Mucosa of stomach (tissue), 1 donor: ENCODE measurements at regions not wholly inside any gene's neighbourhood (a gene's known extent, or its start where the extent isn't known, plus 50 kb on each side); places are given as distances from the start of the nearest gene placed in this dataset.
"Not testable (repeated sequence)": the region's sequence is repeated elsewhere in the genome, so short reads cannot be mapped to it uniquely, and the experiment has no call there.

Experiments used
- H3K27me3 ChIP-seq: one replicate; pipeline ENCODE4 v1.7.0; 2013; ENCODE audit warnings: mild to moderate bottlenecking, low read length; ENCODE audit not compliant: control insufficient read depth, insufficient read depth
- H3K36me3 ChIP-seq: one replicate; pipeline ENCODE4 v1.7.0; 2013; ENCODE audit warnings: low read length; ENCODE audit not compliant: control insufficient read depth, insufficient read depth
- H3K4me1 ChIP-seq: one replicate; pipeline ENCODE4 v1.7.0; 2013; ENCODE audit warnings: mild to moderate bottlenecking, low read length; ENCODE audit not compliant: control insufficient read depth, insufficient read depth
- H3K4me3 ChIP-seq: one replicate; pipeline ENCODE4 v1.7.0; 2013; ENCODE audit warnings: low read length
- H3K9ac ChIP-seq: one replicate; pipeline ENCODE4 v1.7.0; 2013; ENCODE audit warnings: mild to moderate bottlenecking, low read length, moderate library complexity
- H3K9me3 ChIP-seq: one replicate; pipeline ENCODE4 v1.7.0; 2013; ENCODE audit warnings: mild to moderate bottlenecking, low read length, moderate library complexity; ENCODE audit not compliant: control insufficient read depth
- donor health status: Pancreatic carcinoma.

GRCh38 chr5:143524338-143524945, 121.0 kb upstream of the NR3C1 start:
- H3K9me3 ChIP-seq = no peaks in the 10 kb centered on the region
- H3K4me3 ChIP-seq = no peak overlapping the region
- no peak overlapping the region for H3K9ac ChIP-seq
- no peaks in the 10 kb centered on the region for H3K36me3 ChIP-seq
- no peaks in the 10 kb centered on the region for H3K27me3 ChIP-seq
- no peaks in the 10 kb centered on the region for H3K4me1 ChIP-seq

GRCh38 chr5:143521846-143522400, 118.4 kb upstream of the NR3C1 start:
- Histone ChIP-seq H3K36me3 (no peaks in the 10 kb centered on the region), H3K27me3 (no peaks in the 10 kb centered on the region), H3K4me3 (no peak overlapping the region), H3K9me3 (no peaks in the 10 kb centered on the region), H3K9ac (no peak overlapping the region), H3K4me1 (no peaks in the 10 kb centered on the region)

- H3K9me3 ChIP-seq = no peaks in the 10 kb centered on the region
- no peaks in the 10 kb centered on the region for H3K36me3 ChIP-seq
- H3K4me3 ChIP-seq = no peak overlapping the region
- H3K27me3 ChIP-seq = no peaks in the 10 kb centered on the region
- H3K4me1 ChIP-seq = no peaks in the 10 kb centered on the region
- H3K9ac ChIP-seq = no peak overlapping the region
These were observed 117.7 kb upstream of the NR3C1 start for GRCh38 chr5:143521141-143521540.

GRCh38 chr5:143519215-143519614, 115.7 kb upstream of the NR3C1 start:
- not testable (repeated sequence) for H3K9me3 ChIP-seq, H3K27me3 ChIP-seq, H3K4me3 ChIP-seq, H3K36me3 ChIP-seq, H3K9ac ChIP-seq, H3K4me1 ChIP-seq

GRCh38 chr5:143517824-143518223, 114.3 kb upstream of the NR3C1 start:
- not testable (repeated sequence) for H3K4me3 ChIP-seq, H3K9me3 ChIP-seq, H3K36me3 ChIP-seq, H3K4me1 ChIP-seq, H3K9ac ChIP-seq, H3K27me3 ChIP-seq

GRCh38 chr5:143516249-143516648, 112.8 kb upstream of the NR3C1 start:
- H3K9me3 ChIP-seq = no peaks in the 10 kb centered on the region
- H3K4me3 ChIP-seq = no peak overlapping the region
- H3K4me1 ChIP-seq = no peaks in the 10 kb centered on the region
- H3K9ac ChIP-seq = no peak overlapping the region
- H3K36me3 ChIP-seq = no peaks in the 10 kb centered on the region
- H3K27me3 ChIP-seq = no peaks in the 10 kb centered on the region

GRCh38 chr5:143515829-143516228, 112.3 kb upstream of the NR3C1 start:
- no peak overlapping the region for H3K9ac ChIP-seq
- no peak overlapping the region for H3K4me3 ChIP-seq
- H3K4me1 ChIP-seq = no peaks in the 10 kb centered on the region
- no peaks in the 10 kb centered on the region for H3K9me3 ChIP-seq
- no peaks in the 10 kb centered on the region for H3K27me3 ChIP-seq
- H3K36me3 ChIP-seq = no peaks in the 10 kb centered on the region

GRCh38 chr5:143514616-143515335, 111.3 kb upstream of the NR3C1 start:
- no peak overlapping the region for H3K4me3 ChIP-seq
- H3K27me3 ChIP-seq = no peaks in the 10 kb centered on the region
- H3K9me3 ChIP-seq = no peaks in the 10 kb centered on the region
- no peak overlapping the region for H3K9ac ChIP-seq
- no peaks in the 10 kb centered on the region for H3K36me3 ChIP-seq
- H3K4me1 ChIP-seq = no peaks in the 10 kb centered on the region

GRCh38 chr5:143513720-143514119, 110.2 kb upstream of the NR3C1 start:
- H3K36me3 ChIP-seq = no peaks in the 10 kb centered on the region
- H3K27me3 ChIP-seq = no peaks in the 10 kb centered on the region
- H3K4me1 ChIP-seq = no peaks in the 10 kb centered on the region
- no peak overlapping the region for H3K4me3 ChIP-seq
- H3K9ac ChIP-seq = no peak overlapping the region
- H3K9me3 ChIP-seq = no peaks in the 10 kb centered on the region

- Histone ChIP-seq H3K4me1 (peaks cover 15% of the 10 kb centered on the region), H3K9ac (no peak overlapping the region), H3K36me3 (no peaks in the 10 kb centered on the region), H3K4me3 (no peak overlapping the region), H3K9me3 (no peaks in the 10 kb centered on the region), H3K27me3 (no peaks in the 10 kb centered on the region)
These were observed 108.2 kb upstream of the NR3C1 start for GRCh38 chr5:143511736-143512135.

GRCh38 chr5:143509758-143510221, 106.3 kb upstream of the NR3C1 start:
- H3K4me3 ChIP-seq = no peak overlapping the region
- H3K9ac ChIP-seq = no peak overlapping the region
- H3K36me3 ChIP-seq = no peaks in the 10 kb centered on the region
- H3K27me3 ChIP-seq = no peaks in the 10 kb centered on the region
- H3K9me3 ChIP-seq = no peaks in the 10 kb centered on the region
- H3K4me1 ChIP-seq = peaks cover 15% of the 10 kb centered on the region

- Histone ChIP-seq H3K4me3 (no peak overlapping the region), H3K9me3 (no peaks in the 10 kb centered on the region), H3K9ac (no peak overlapping the region), H3K36me3 (no peaks in the 10 kb centered on the region), H3K27me3 (no peaks in the 10 kb centered on the region), H3K4me1 (peaks cover 15% of the 10 kb centered on the region)
These were observed 103.5 kb upstream of the NR3C1 start for GRCh38 chr5:143506836-143507552.
